ENCODE measurements at regions not wholly inside any gene's neighbourhood (a gene's known extent, or its start where the extent isn't known, plus 50 kb on each side); places are given as distances from the start of the nearest gene placed in this dataset.

- no peak for DNase-seq (ENCODE audit: low spot score)
Measured at GRCh38 chr3:25000971-25001591, 427.0 kb upstream of the RARB start.

- DNase-seq (ENCODE audit: low spot score): no peak
Measured at GRCh38 chr3:25002052-25002451, 426.0 kb upstream of the RARB start.

- DNase-seq (ENCODE audit: low spot score): no peak
Measured at GRCh38 chr3:25007974-25008658, 419.9 kb upstream of the RARB start.

GRCh38 chr3:25009665-25010064, 418.4 kb upstream of the RARB start:
- no peak for DNase-seq (ENCODE audit: low spot score)

- DNase-seq (ENCODE audit: low spot score): no peak
Measured at GRCh38 chr3:25015599-25015998, 412.5 kb upstream of the RARB start.

GRCh38 chr3:25018909-25019308, 409.2 kb upstream of the RARB start:
- DNase-seq (ENCODE audit: low spot score): no peak

GRCh38 chr3:25019506-25019905, 408.6 kb upstream of the RARB start:
- DNase-seq (ENCODE audit: low spot score): no peak

- DNase-seq (ENCODE audit: low spot score): no peak
Measured at GRCh38 chr3:25021816-25022215, 406.2 kb upstream of the RARB start.

- no peak for DNase-seq (ENCODE audit: low spot score)
Measured at GRCh38 chr3:25023876-25024275, 404.2 kb upstream of the RARB start.

GRCh38 chr3:25025236-25025635, 402.8 kb upstream of the RARB start:
- no peak for DNase-seq (ENCODE audit: low spot score)

- no peak for DNase-seq (ENCODE audit: low spot score)
Measured at GRCh38 chr3:25027650-25028049, 400.4 kb upstream of the RARB start.

- DNase-seq (ENCODE audit: low spot score): no peak
Measured at GRCh38 chr3:25029820-25030219, 398.2 kb upstream of the RARB start.

GRCh38 chr3:25032344-25032743, 395.7 kb upstream of the RARB start:
- DNase-seq (ENCODE audit: low spot score): no peak

- DNase-seq (ENCODE audit: low spot score): no peak
Measured at GRCh38 chr3:25033407-25034029, 394.5 kb upstream of the RARB start.

- DNase-seq (ENCODE audit: low spot score): no peak
Measured at GRCh38 chr3:25035526-25035925, 392.5 kb upstream of the RARB start.

GRCh38 chr3:25036633-25037032, 391.4 kb upstream of the RARB start:
- DNase-seq (ENCODE audit: low spot score): no peak

- no peak for DNase-seq (ENCODE audit: low spot score)
Measured at GRCh38 chr3:25037049-25037547, 391.0 kb upstream of the RARB start.

GRCh38 chr3:25038271-25038670, 389.8 kb upstream of the RARB start:
- no peak for DNase-seq (ENCODE audit: low spot score)

GRCh38 chr3:25038922-25039321, 389.1 kb upstream of the RARB start:
- DNase-seq (ENCODE audit: low spot score): no peak

- DNase-seq (ENCODE audit: low spot score): no peak
Measured at GRCh38 chr3:25040748-25041147, 387.3 kb upstream of the RARB start.

- DNase-seq (ENCODE audit: low spot score): no peak
Measured at GRCh38 chr3:25041871-25042584, 386.0 kb upstream of the RARB start.

- DNase-seq (ENCODE audit: low spot score): no peak
Measured at GRCh38 chr3:25043177-25043576, 384.9 kb upstream of the RARB start.

GRCh38 chr3:25043749-25044148, 384.3 kb upstream of the RARB start:
- no peak for DNase-seq (ENCODE audit: low spot score)
